SU-DHL-6 (cell line): ENCODE measurements at regions not wholly inside any gene's neighbourhood (a gene's known extent, or its start where the extent isn't known, plus 50 kb on each side); places are given as distances from the start of the nearest gene placed in this dataset.
"Not testable (repeated sequence)": the region's sequence is repeated elsewhere in the genome, so short reads cannot be mapped to it uniquely, and the experiment has no call there.

ENCODE experiments used
- EZH2phosphoT487 ChIP-seq: fragments of 200-600 bp; sonication (generic), shearing (Covaris generic); conservative IDR thresholded peaks from 2 replicates; pipeline ENCODE4 v1.6.1; 2018; ENCODE audit warnings: mild to moderate bottlenecking, antibody characterized with exemption, low read length, moderate library complexity, mixed read lengths
- TF ChIP-seq, protein P1 (sequence below): fragments of 200-600 bp; sonication (generic); IDR thresholded peaks from one replicate; pipeline ENCODE4 v1.5.1; 2017; ENCODE audit warnings: antibody characterized with exemption, mild to moderate bottlenecking, low read length, moderate library complexity; ENCODE audit not compliant: insufficient read depth, poor library complexity, severe bottlenecking

DNA sequence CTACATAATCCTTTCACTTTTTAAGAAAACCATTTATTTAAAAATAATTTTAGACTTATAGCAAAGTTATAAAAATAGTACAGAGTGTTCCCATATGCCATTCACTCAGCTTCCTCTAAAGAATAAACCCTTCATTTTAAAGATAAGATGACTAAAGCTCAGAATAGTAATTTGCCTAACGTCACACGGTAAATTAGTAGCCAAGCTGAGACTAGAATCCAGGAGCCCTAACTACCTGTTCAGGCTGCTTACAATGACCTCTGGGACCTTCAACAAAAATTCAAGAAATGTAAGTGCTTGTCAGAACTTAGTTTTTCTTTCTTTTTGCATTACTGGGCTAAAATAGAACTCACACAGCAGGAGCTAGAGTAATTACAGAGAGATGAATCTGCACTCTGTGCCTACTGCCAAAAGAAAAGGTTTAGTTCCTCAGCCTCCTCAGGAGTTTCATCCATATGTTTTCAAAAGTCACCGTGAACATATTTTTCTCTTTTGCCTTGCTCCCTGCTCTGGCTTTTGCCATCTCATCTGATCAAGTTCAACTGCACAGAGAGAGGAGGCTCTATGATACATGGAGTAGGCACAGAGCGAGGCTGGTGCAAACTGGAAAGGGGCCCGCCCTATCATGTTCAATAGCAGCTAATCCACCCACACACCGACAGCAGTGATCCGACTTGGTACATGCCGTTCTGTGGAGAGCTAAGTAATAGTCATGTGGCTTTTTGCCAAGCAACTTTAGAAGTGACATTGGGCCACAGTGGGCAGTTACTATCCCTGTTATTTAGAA lies 112.7 kb upstream of the SEC22B start:
- TF ChIP-seq, protein P1, sequence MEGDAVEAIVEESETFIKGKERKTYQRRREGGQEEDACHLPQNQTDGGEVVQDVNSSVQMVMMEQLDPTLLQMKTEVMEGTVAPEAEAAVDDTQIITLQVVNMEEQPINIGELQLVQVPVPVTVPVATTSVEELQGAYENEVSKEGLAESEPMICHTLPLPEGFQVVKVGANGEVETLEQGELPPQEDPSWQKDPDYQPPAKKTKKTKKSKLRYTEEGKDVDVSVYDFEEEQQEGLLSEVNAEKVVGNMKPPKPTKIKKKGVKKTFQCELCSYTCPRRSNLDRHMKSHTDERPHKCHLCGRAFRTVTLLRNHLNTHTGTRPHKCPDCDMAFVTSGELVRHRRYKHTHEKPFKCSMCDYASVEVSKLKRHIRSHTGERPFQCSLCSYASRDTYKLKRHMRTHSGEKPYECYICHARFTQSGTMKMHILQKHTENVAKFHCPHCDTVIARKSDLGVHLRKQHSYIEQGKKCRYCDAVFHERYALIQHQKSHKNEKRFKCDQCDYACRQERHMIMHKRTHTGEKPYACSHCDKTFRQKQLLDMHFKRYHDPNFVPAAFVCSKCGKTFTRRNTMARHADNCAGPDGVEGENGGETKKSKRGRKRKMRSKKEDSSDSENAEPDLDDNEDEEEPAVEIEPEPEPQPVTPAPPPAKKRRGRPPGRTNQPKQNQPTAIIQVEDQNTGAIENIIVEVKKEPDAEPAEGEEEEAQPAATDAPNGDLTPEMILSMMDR: not testable (repeated sequence)
- not testable (repeated sequence) for TF ChIP-seq EZH2phosphoT487
